ENCODE measurements at regions not wholly inside any gene's neighbourhood (a gene's known extent, or its start where the extent isn't known, plus 50 kb on each side); places are given as distances from the start of the nearest gene placed in this dataset.

- DNase-seq (ENCODE audit: low read depth, low spot score), result no peak
These were observed 65.9 kb upstream of the NUDT4 start for GRCh38 chr12:93311827-93312226.

GRCh38 chr12:93314177-93314497, 63.6 kb upstream of the NUDT4 start:
- Histone ChIP-seq H3K9me2 (ENCODE audit: insufficient read depth) (no peaks in the 10 kb centered on the region), H3K79me2 (ENCODE audit: insufficient read depth, low read length) (no peaks in the 10 kb centered on the region), H3K9me3 (ENCODE audit: control insufficient read depth in 1 of 2, insufficient read depth in 1 of 2, low read depth in 1 of 2, low read length in 2 of 2) (no peaks in the 10 kb centered on the region), H3K9ac (ENCODE audit: low read length) (peak overlapping the region; percentile 49; the same call in 1 of the 2 replicates), H3K27ac (ENCODE audit: low read depth, low read length) (peak overlapping the region; percentile 2; the same call in 1 of the 2 replicates), H3K4me2 (ENCODE audit: low read length) (peak overlapping the region; percentile 74), H3K36me3 (ENCODE audit: control insufficient read depth in 1 of 2, insufficient read depth in 2 of 2, low read length in 2 of 2) (no peaks in the 10 kb centered on the region), H3K4me1 (ENCODE audit: control insufficient read depth in 1 of 2, insufficient read depth in 2 of 2, low read length in 2 of 2) (peaks cover 0 to 24% of the 10 kb centered on the region in 2 experiments; a peak in 3 of 4 replicates), H4K20me1 (ENCODE audit: insufficient read depth) (no peaks in the 10 kb centered on the region), H3K27me3 (ENCODE audit: insufficient read depth, low read length) (no peaks in the 10 kb centered on the region), H2AFZ (ENCODE audit: low read depth, low read length, poor library complexity, severe bottlenecking) (peak overlapping the region; percentile 82), H3K4me3 (replicated peaks in 1 of 2; ENCODE audit: low read depth in 1 of 2, low read length in 2 of 2) (peak overlapping the region; percentile 39 to 54)
- no peak for ATAC-seq
- ChIA-PET POLR2A (no interaction called here), CTCF (no interaction called here), RAD21 (ENCODE audit: low non-redundant PET in 1 of 2, low total read pairs in 2 of 2, uncharacterized antibody in 2 of 2, unreplicated experiment in 2 of 2) (no interaction called here)
- intact Hi-C loops (cut with micrococcal nuclease), result no loop called here
- TSS peak; percentile 77 for BruUV-seq (replicated peaks)
- no peak for TF ChIP-seq ZFX (IDR thresholded peaks at IDR 0.05)
- no peak for TF ChIP-seq JUND (IDR thresholded peaks at IDR 0.05)
- TF ChIP-seq ATF3 (IDR thresholded peaks at IDR 0.05), result no peak
- TF ChIP-seq ZBTB33 (IDR thresholded peaks at IDR 0.05; ENCODE audit: extremely low read depth, insufficient replicate concordance, low read length), result no peak
- no peak for TF ChIP-seq FOSL1 (IDR thresholded peaks at IDR 0.05; ENCODE audit: low read depth)
- no peak for TF ChIP-seq EZH2 (IDR thresholded peaks at IDR 0.05)
- no peak for TF ChIP-seq CBX3 (IDR thresholded peaks at IDR 0.05; ENCODE audit: low read depth)
- TF ChIP-seq POLR2AphosphoS5 (IDR thresholded peaks at IDR 0.05; ENCODE audit: low read depth, low read length), result no peak
- TF ChIP-seq ELF1 (IDR thresholded peaks at IDR 0.05; ENCODE audit: borderline replicate concordance, low read depth), result no peak
- TF ChIP-seq MAX (IDR thresholded peaks at IDR 0.05), result no peak
- no peak for TF ChIP-seq ZNF274 (IDR thresholded peaks at IDR 0.05; ENCODE audit: low read depth, low read length)
- TF ChIP-seq CTCF (IDR thresholded peaks at IDR 0.05 in 2 of 3, conservative IDR thresholded peaks at IDR 0.05 in 1 of 3; ENCODE audit: borderline replicate concordance in 1 of 3, insufficient read depth in 1 of 3, low read depth in 2 of 3, low read length in 2 of 3), result no peak
- no peak for TF ChIP-seq SP1 (IDR thresholded peaks at IDR 0.05; ENCODE audit: low read depth)
- DNase-seq (ENCODE audit: low read depth, low spot score), result no peak

More at GRCh38 chr12:93311827-93312226, 65.9 kb upstream of the NUDT4 start:
- no peak for ATAC-seq
- POLR2A ChIA-PET, result no interaction called here
- no peaks in the 10 kb centered on the region for H3K9me2 ChIP-seq (ENCODE audit: insufficient read depth)
- no peaks in the 10 kb centered on the region for H3K79me2 ChIP-seq (ENCODE audit: insufficient read depth, low read length)
- H4K20me1 ChIP-seq (ENCODE audit: insufficient read depth), result no peaks in the 10 kb centered on the region
- RAD21 ChIA-PET (ENCODE audit: low non-redundant PET in 1 of 2, low total read pairs in 2 of 2, uncharacterized antibody in 2 of 2, unreplicated experiment in 2 of 2), result no interaction called here
- CTCF ChIA-PET, result no interaction called here
- no peak overlapping the region for H3K27ac ChIP-seq (ENCODE audit: low read depth, low read length)
- no peak overlapping the region for H3K4me3 ChIP-seq (replicated peaks in 1 of 2; ENCODE audit: low read depth in 1 of 2, low read length in 2 of 2)
- H3K9ac ChIP-seq (ENCODE audit: low read length), result no peak overlapping the region
- no peak overlapping the region for H2AFZ ChIP-seq (ENCODE audit: low read depth, low read length, poor library complexity, severe bottlenecking)
- no peak overlapping the region for H3K4me2 ChIP-seq (ENCODE audit: low read length)
- no TSS peak for BruUV-seq (replicated peaks)
- no peaks in the 10 kb centered on the region for H3K9me3 ChIP-seq (ENCODE audit: control insufficient read depth in 1 of 2, insufficient read depth in 1 of 2, low read depth in 1 of 2, low read length in 2 of 2)
- peaks cover 0 to 21% of the 10 kb centered on the region in 2 experiments; a peak in 3 of 4 replicates for H3K4me1 ChIP-seq (ENCODE audit: control insufficient read depth in 1 of 2, insufficient read depth in 2 of 2, low read length in 2 of 2)
- TF ChIP-seq CBX3 (IDR thresholded peaks at IDR 0.05; ENCODE audit: low read depth) (no peak), SRF (IDR thresholded peaks at IDR 0.05; ENCODE audit: low read depth) (no peak), POLR2AphosphoS5 (IDR thresholded peaks at IDR 0.05; ENCODE audit: low read depth, low read length) (no peak)
- H3K27me3 ChIP-seq (ENCODE audit: insufficient read depth, low read length), result no peaks in the 10 kb centered on the region
- intact Hi-C loops (cut with micrococcal nuclease), result no loop called here
- H3K36me3 ChIP-seq (ENCODE audit: control insufficient read depth in 1 of 2, insufficient read depth in 2 of 2, low read length in 2 of 2), result no peaks in the 10 kb centered on the region
